Lung (tissue), 11 donors: ENCODE measurements at regions not wholly inside any gene's neighbourhood (a gene's known extent, or its start where the extent isn't known, plus 50 kb on each side); places are given as distances from the start of the nearest gene placed in this dataset.
A peak's percentile ranks its signal among the peaks of the same experiment; 100 is the strongest.
"Not testable (repeated sequence)": the region's sequence is repeated elsewhere in the genome, so short reads cannot be mapped to it uniquely, and the experiment has no call there.

ENCODE experiments used
- ATAC-seq: fragments of 200-7000 bp; cut with Tn5 transposase; one replicate; pipeline ENCODE4 v1.9.1; 2020; ENCODE audit warnings: moderate number of reproducible peaks; ENCODE audit not compliant: insufficient read depth, low FRiP score
- DNase-seq, 3 donors: peaks; one replicate each; pipeline ENCODE4 v3.0.0-alpha.2; 2013 to 2017
- H3K27ac ChIP-seq, 2 donors: one replicate each; pipeline ENCODE4 v1.5.1; 2013; ENCODE audit warnings: mild to moderate bottlenecking in 2 of 2, moderate library complexity in 2 of 2, control low read depth in 1 of 2, inconsistent platforms in 1 of 2, low read depth in 1 of 2, low read length in 1 of 2
- H3K27me3 ChIP-seq, 3 donors: one replicate each; pipeline ENCODE4 v1.5.1; 2013; ENCODE audit warnings: low read length in 2 of 3; ENCODE audit not compliant: control insufficient read depth in 3 of 3, insufficient read depth in 3 of 3
- H3K36me3 ChIP-seq, 4 donors: one replicate each; pipeline ENCODE4 v1.5.1; 2013; ENCODE audit warnings: low read length in 4 of 4, mild to moderate bottlenecking in 1 of 4, moderate library complexity in 1 of 4; ENCODE audit not compliant: control insufficient read depth in 4 of 4, insufficient read depth in 4 of 4
- H3K4me1 ChIP-seq, 5 donors: one replicate each; pipeline ENCODE4 v1.5.1; 2013; ENCODE audit warnings: low read length in 5 of 5, mild to moderate bottlenecking in 2 of 5, moderate library complexity in 1 of 5; ENCODE audit not compliant: control insufficient read depth in 5 of 5, insufficient read depth in 5 of 5
- H3K4me3 ChIP-seq: one replicate; pipeline ENCODE4 v1.5.1; 2013; ENCODE audit warnings: mild to moderate bottlenecking, control low read depth, moderate library complexity
- H3K9ac ChIP-seq, 2 donors: one replicate each; pipeline ENCODE4 v1.5.1; 2013; ENCODE audit warnings: low read length in 2 of 2, control low read depth in 1 of 2; ENCODE audit not compliant: insufficient read depth in 1 of 2
- H3K9me3 ChIP-seq, 4 donors: one replicate each; pipeline ENCODE4 v1.5.1; 2013; ENCODE audit warnings: low read length in 3 of 4, mild to moderate bottlenecking in 1 of 4, moderate library complexity in 1 of 4; ENCODE audit not compliant: control insufficient read depth in 4 of 4, insufficient read depth in 3 of 4
- CTCF ChIP-seq: IDR thresholded peaks from 2 replicates; pipeline ENCODE4 v1.5.1; 2012; ENCODE audit warnings: mild to moderate bottlenecking; ENCODE audit errors: control extremely low read depth, extremely low read depth
- WGBS, 2 donors: extraction: QIAGEN DNeasy Blood & Tissue Kit; methylation state at CpG; one replicate each; pipeline ENCODE4 v1.1.7; 2013; 5-methylcytosine and 5-hydroxymethylcytosine counted together
- donor health status: control.
- donor health status: control.
- donor health status: Bipolar disorder and iron deficiency.
- donor health status: healthy.
- donor health status: DM: yes; HTN: yes; CAD: no.

DNA sequence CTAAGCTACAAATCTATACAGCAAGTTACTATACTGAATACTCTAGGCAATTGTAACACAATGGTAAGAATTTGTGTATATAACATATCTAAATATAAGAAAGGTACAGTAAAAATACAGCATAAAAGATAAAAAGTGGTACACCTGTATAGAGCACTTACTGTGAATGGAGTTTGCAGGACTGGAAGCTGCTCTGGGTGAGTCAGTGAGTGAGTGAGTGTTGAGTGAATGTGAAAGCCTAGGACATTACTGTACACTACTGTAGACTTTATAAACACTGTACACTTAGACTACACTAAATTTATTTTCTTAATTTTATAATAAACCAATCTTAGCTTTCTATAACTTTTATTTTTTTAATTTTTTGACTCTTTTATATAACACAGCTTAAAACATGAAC is 123.1 kb downstream of the ZMAT3 start:
- DNase-seq, result no peak
- Histone ChIP-seq H3K9ac (no peak overlapping the region), H3K36me3 (no peaks in the 10 kb centered on the region), H3K27ac (no peak overlapping the region), H3K4me1 (peaks cover 0 to 4% (median 0%) of the 10 kb centered on the region in 5 donors), H3K27me3 (no peaks in the 10 kb centered on the region), H3K9me3 (peaks cover 0 to 1% (median 0%) of the 10 kb centered on the region in 4 donors), H3K4me3 (no peak overlapping the region)
- TF ChIP-seq CTCF, result no peak
- ATAC-seq, result no peak

- Histone ChIP-seq H3K4me3 (no peak overlapping the region), H3K9me3 (peaks cover 0 to 1% (median 0%) of the 10 kb centered on the region in 4 donors), H3K27ac (no peak overlapping the region), H3K36me3 (no peaks in the 10 kb centered on the region), H3K9ac (no peak overlapping the region), H3K4me1 (no peaks in the 10 kb centered on the region), H3K27me3 (no peaks in the 10 kb centered on the region)
- DNase-seq (peak in 2 of 3 donors; percentile 27), ATAC-seq (no peak)
- no peak for TF ChIP-seq CTCF
Measured at GRCh38 chr3:178947738-178948137, 123.9 kb downstream of the ZMAT3 start.

DNA sequence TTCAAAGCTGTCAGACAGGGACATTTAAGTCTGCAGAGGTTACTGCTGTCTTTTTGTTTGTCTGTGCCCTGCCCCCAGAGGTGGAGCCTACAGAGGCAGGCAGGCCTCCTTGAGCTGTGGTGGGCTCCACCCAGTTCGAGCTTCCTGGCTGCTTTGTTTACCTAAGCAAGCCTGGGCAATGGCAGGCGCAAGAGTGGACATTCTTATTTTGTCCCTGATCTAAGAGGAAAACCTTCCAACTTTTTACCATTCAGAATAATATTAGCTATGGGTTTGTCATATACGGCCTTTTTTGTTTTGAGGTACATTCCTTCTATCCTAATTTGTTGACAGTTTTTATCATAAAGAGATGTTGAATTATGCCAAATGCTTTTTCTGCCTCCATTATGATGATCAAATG is 129.3 kb downstream of the ZMAT3 start:
- H3K9ac ChIP-seq, result not testable (repeated sequence)
- WGBS, 2 donors, result 55 to 70% methylated on average over 3 of the region's 3 CpGs

DNA sequence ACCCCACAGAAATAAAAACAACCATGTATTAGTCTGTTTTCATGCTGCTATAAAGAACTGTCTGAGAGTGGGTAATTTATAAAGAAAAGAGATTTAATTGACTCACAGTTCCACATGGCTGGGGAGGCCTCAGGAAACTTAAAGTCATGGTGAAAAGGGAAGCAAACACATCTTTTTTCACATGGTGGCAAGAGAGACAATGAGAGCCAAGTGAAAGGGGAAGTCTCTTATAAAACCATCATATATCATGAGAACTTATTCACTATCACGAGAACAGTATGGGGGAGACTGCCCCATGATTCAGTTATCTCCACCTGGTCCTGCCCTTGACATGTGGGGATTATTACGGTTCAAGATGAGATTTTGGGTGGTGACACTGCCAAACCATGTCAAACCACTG is 141.5 kb downstream of the ZMAT3 start:
- H3K9me3 ChIP-seq, result peaks cover 0 to 28% (median 2%) of the 10 kb centered on the region in 4 donors
- no peak overlapping the region for H3K4me3 ChIP-seq
- no peak overlapping the region for H3K9ac ChIP-seq
- H3K27me3 ChIP-seq, result no peaks in the 10 kb centered on the region
- WGBS, 2 donors, result 66 to 73% methylated on average over 2 of the region's 2 CpGs
- DNase-seq (no peak), ATAC-seq (no peak)
- H3K36me3 ChIP-seq, result no peaks in the 10 kb centered on the region
- no peak for TF ChIP-seq CTCF
- H3K4me1 ChIP-seq, result no peaks in the 10 kb centered on the region
- no peak overlapping the region for H3K27ac ChIP-seq

More for the DNA sequence above, 129.3 kb downstream of the ZMAT3 start:
- H3K27me3 ChIP-seq, DNase-seq, H3K4me3 ChIP-seq, H3K4me1 ChIP-seq, H3K9me3 ChIP-seq, ATAC-seq, H3K36me3 ChIP-seq, H3K27ac ChIP-seq: not testable (repeated sequence)
